ENCODE measurements at regions not wholly inside any gene's neighbourhood (a gene's known extent, or its start where the extent isn't known, plus 50 kb on each side); places are given as distances from the start of the nearest gene placed in this dataset.

- Histone ChIP-seq H3K4me3 (IDR thresholded peaks at IDR 0.05; ENCODE audit: insufficient read depth, low read depth, low read length) (no peak overlapping the region), H3K27ac (no peak overlapping the region), H3K4me2 (no peak overlapping the region), H3K9ac (no peak overlapping the region), H3K27me3 (ENCODE audit: insufficient read depth, low read depth) (peaks cover 15% of the 10 kb centered on the region; the same call in 1 of the 2 replicates), H4K20me1 (ENCODE audit: insufficient read depth) (no peaks in the 10 kb centered on the region), H3K4me1 (ENCODE audit: low read depth, poor library complexity, severe bottlenecking) (no peaks in the 10 kb centered on the region), H3K79me2 (ENCODE audit: insufficient read depth, low read depth) (no peaks in the 10 kb centered on the region), H3K36me3 (ENCODE audit: insufficient read depth) (no peaks in the 10 kb centered on the region), H2AFZ (ENCODE audit: low read depth) (no peak overlapping the region)
- no peak for TF ChIP-seq CTCF (conservative IDR thresholded peaks at IDR 0.05; ENCODE audit: low read depth, low read length)
These were observed 65.2 kb upstream of the DIO3 start for GRCh38 chr14:101495827-101496775.

- H3K4me3 ChIP-seq (IDR thresholded peaks at IDR 0.05; ENCODE audit: insufficient read depth, low read depth, low read length), result no peak overlapping the region
- H4K20me1 ChIP-seq (ENCODE audit: insufficient read depth), result no peaks in the 10 kb centered on the region
- no peaks in the 10 kb centered on the region for H3K4me1 ChIP-seq (ENCODE audit: low read depth, poor library complexity, severe bottlenecking)
- H3K27ac ChIP-seq, result no peak overlapping the region
- H3K4me2 ChIP-seq, result no peak overlapping the region
- no peak overlapping the region for H2AFZ ChIP-seq (ENCODE audit: low read depth)
- peaks cover 15% of the 10 kb centered on the region; the same call in 1 of the 2 replicates for H3K27me3 ChIP-seq (ENCODE audit: insufficient read depth, low read depth)
- TF ChIP-seq CTCF (conservative IDR thresholded peaks at IDR 0.05; ENCODE audit: low read depth, low read length), result no peak
- H3K36me3 ChIP-seq (ENCODE audit: insufficient read depth), result no peaks in the 10 kb centered on the region
- no peaks in the 10 kb centered on the region for H3K79me2 ChIP-seq (ENCODE audit: insufficient read depth, low read depth)
- no peak overlapping the region for H3K9ac ChIP-seq
These were observed 64.3 kb upstream of the DIO3 start for GRCh38 chr14:101496776-101497683.

- Histone ChIP-seq H3K79me2 (ENCODE audit: insufficient read depth, low read depth) (no peaks in the 10 kb centered on the region), H3K27me3 (ENCODE audit: insufficient read depth, low read depth) (peaks cover 20% of the 10 kb centered on the region; the same call in 1 of the 2 replicates), H2AFZ (ENCODE audit: low read depth) (no peak overlapping the region), H3K36me3 (ENCODE audit: insufficient read depth) (no peaks in the 10 kb centered on the region), H3K4me2 (no peak overlapping the region), H3K4me1 (ENCODE audit: low read depth, poor library complexity, severe bottlenecking) (no peaks in the 10 kb centered on the region), H3K4me3 (IDR thresholded peaks at IDR 0.05; ENCODE audit: insufficient read depth, low read depth, low read length) (no peak overlapping the region), H3K9ac (no peak overlapping the region), H3K27ac (no peak overlapping the region), H4K20me1 (ENCODE audit: insufficient read depth) (no peaks in the 10 kb centered on the region)
- TF ChIP-seq CTCF (conservative IDR thresholded peaks at IDR 0.05; ENCODE audit: low read depth, low read length), result no peak
These were observed 63.4 kb upstream of the DIO3 start for GRCh38 chr14:101497684-101498525.

- TF ChIP-seq CTCF (conservative IDR thresholded peaks at IDR 0.05; ENCODE audit: low read depth, low read length), result no peak
- Histone ChIP-seq H3K9ac (no peak overlapping the region), H3K4me2 (no peak overlapping the region), H3K27me3 (ENCODE audit: insufficient read depth, low read depth) (peaks cover 24% of the 10 kb centered on the region; the same call in 1 of the 2 replicates), H2AFZ (ENCODE audit: low read depth) (no peak overlapping the region), H3K36me3 (ENCODE audit: insufficient read depth) (no peaks in the 10 kb centered on the region), H4K20me1 (ENCODE audit: insufficient read depth) (no peaks in the 10 kb centered on the region), H3K79me2 (ENCODE audit: insufficient read depth, low read depth) (no peaks in the 10 kb centered on the region), H3K4me1 (ENCODE audit: low read depth, poor library complexity, severe bottlenecking) (no peaks in the 10 kb centered on the region), H3K27ac (no peak overlapping the region), H3K4me3 (IDR thresholded peaks at IDR 0.05; ENCODE audit: insufficient read depth, low read depth, low read length) (no peak overlapping the region)
These were observed 62.8 kb upstream of the DIO3 start for GRCh38 chr14:101498526-101498860.
